ENCODE measurements at regions not wholly inside any gene's neighbourhood (a gene's known extent, or its start where the extent isn't known, plus 50 kb on each side); places are given as distances from the start of the nearest gene placed in this dataset.
"Not testable (repeated sequence)": the region's sequence is repeated elsewhere in the genome, so short reads cannot be mapped to it uniquely, and the experiment has no call there.

DNA sequence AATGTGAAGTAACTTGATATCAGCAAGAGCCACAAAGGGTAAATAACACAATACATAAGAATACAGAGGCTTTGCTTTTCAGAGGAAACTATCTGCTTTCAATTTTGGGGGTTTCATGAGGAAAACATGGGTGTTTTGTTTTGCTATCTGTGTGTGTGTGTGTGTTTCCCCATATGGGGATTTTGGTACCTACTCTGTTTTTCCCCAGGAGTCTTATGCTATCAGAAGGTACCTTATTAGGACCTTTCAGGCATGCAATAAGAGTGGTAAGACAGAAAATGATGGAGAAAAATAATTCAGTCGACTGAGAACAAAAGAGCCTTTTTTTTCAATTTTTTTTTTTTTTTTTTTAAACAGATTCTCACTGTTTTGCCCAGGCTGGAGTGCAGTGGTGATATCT is 87.5 kb downstream of the HSFY2 start:
- H2BK15ac ChIP-seq (ENCODE audit: low read length); H3K4me2 ChIP-seq (ENCODE audit: insufficient read depth, low read length, poor library complexity, severe bottlenecking); H2BK12ac ChIP-seq (ENCODE audit: low read length); H3K4me1 ChIP-seq (ENCODE audit: control insufficient read depth in 2 of 2, insufficient read depth in 1 of 2, low read depth in 1 of 2, low read length in 2 of 2); H3K23ac ChIP-seq (ENCODE audit: low read depth, low read length, poor library complexity); H2BK5ac ChIP-seq (ENCODE audit: low read length); H3K4me3 ChIP-seq (ENCODE audit: low read length in 2 of 2); DNase-seq (ENCODE audit: low spot score); H3K18ac ChIP-seq (ENCODE audit: low read length); H3K9ac ChIP-seq (ENCODE audit: low read depth, low read length, poor library complexity); H2AFZ ChIP-seq (ENCODE audit: low read length); H2AK5ac ChIP-seq (ENCODE audit: low read depth, low read length); H4K8ac ChIP-seq (ENCODE audit: low read depth, low read length); H3K4ac ChIP-seq (ENCODE audit: low read length); H2BK120ac ChIP-seq (ENCODE audit: low read depth, low read length); H3K14ac ChIP-seq (ENCODE audit: low read length); H4K91ac ChIP-seq (ENCODE audit: low read depth, low read length, poor library complexity); H3K9me3 ChIP-seq (replicated peaks in 1 of 2; ENCODE audit: control insufficient read depth in 2 of 2, insufficient read depth in 1 of 2, low read depth in 1 of 2, low read length in 2 of 2); H3K27me3 ChIP-seq (ENCODE audit: control insufficient read depth in 3 of 3, insufficient read depth in 3 of 3, low read depth in 1 of 3, low read length in 3 of 3); H3K79me1 ChIP-seq (ENCODE audit: low read depth, low read length); H3K27ac ChIP-seq (replicated peaks; ENCODE audit: low read length); H3K36me3 ChIP-seq (replicated peaks in 1 of 2; ENCODE audit: control insufficient read depth in 2 of 2, insufficient read depth in 2 of 2, low read length in 2 of 2): not testable (repeated sequence)
- WGBS, 2 donors (ENCODE audit: extremely low coverage in 2 of 2, insufficient read length in 2 of 2, insufficient replicate concordance in 1 of 2), result no CpG with 5 or more reads among the region's 1 CpG

DNA sequence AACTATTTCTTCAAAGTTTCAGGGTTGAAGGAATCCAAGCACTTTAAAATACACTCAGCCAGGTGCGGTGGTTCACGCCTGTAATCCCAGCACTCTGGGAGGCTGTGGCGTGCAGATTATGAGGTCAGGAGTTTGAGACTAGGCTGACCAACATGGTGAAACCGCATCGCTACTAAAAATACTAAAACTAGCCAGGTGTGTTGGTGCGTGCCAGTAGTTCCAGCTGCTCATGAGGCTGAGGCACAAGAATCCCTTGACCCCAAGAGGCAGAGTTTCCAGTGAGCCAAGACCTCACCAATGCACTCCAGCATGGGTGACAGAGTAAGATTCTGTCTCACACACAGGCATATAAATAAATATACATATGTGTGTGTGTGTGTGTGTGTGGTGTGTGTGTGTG is 85.2 kb downstream of the HSFY2 start:
- H3K4me3 ChIP-seq (ENCODE audit: low read length in 2 of 2); H3K9me3 ChIP-seq (replicated peaks in 1 of 2; ENCODE audit: control insufficient read depth in 2 of 2, insufficient read depth in 1 of 2, low read depth in 1 of 2, low read length in 2 of 2); H2BK12ac ChIP-seq (ENCODE audit: low read length); H4K8ac ChIP-seq (ENCODE audit: low read depth, low read length); DNase-seq (ENCODE audit: low spot score); H3K23ac ChIP-seq (ENCODE audit: low read depth, low read length, poor library complexity); H2BK5ac ChIP-seq (ENCODE audit: low read length); H3K14ac ChIP-seq (ENCODE audit: low read length); H2BK15ac ChIP-seq (ENCODE audit: low read length); H3K36me3 ChIP-seq (replicated peaks in 1 of 2; ENCODE audit: control insufficient read depth in 2 of 2, insufficient read depth in 2 of 2, low read length in 2 of 2); H3K4ac ChIP-seq (ENCODE audit: low read length); H2AFZ ChIP-seq (ENCODE audit: low read length); H3K4me2 ChIP-seq (ENCODE audit: insufficient read depth, low read length, poor library complexity, severe bottlenecking); H3K79me1 ChIP-seq (ENCODE audit: low read depth, low read length); H4K91ac ChIP-seq (ENCODE audit: low read depth, low read length, poor library complexity); H3K27ac ChIP-seq (replicated peaks; ENCODE audit: low read length); H2BK120ac ChIP-seq (ENCODE audit: low read depth, low read length); H3K27me3 ChIP-seq (ENCODE audit: control insufficient read depth in 3 of 3, insufficient read depth in 3 of 3, low read depth in 1 of 3, low read length in 3 of 3); H3K18ac ChIP-seq (ENCODE audit: low read length); H3K4me1 ChIP-seq (ENCODE audit: control insufficient read depth in 2 of 2, insufficient read depth in 1 of 2, low read depth in 1 of 2, low read length in 2 of 2); H2AK5ac ChIP-seq (ENCODE audit: low read depth, low read length); H3K9ac ChIP-seq (ENCODE audit: low read depth, low read length, poor library complexity): not testable (repeated sequence)
- no CpG with 5 or more reads among the region's 6 CpGs for WGBS, 2 donors (ENCODE audit: extremely low coverage in 2 of 2, insufficient read length in 2 of 2, insufficient replicate concordance in 1 of 2)

DNA sequence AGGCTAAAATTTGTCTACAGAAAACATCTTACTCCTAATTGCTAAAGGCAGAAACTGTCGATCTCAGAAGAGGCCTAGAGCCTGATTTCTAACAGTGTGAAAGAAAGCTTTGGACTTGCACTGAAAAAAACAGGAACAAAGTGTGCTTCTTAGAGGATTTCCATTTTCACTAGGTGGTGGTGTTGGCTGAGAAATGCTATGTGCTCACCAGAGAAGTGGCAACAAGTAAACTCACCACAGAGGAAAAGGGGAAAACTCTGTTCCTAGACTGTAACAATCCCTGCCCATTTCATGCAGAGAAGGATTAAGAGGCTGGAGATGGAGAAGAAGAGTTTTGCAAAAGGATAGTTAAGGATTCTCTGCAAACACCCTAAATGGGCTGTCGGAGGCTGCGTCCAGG is 84.1 kb downstream of the HSFY2 start:
- not testable (repeated sequence) for H3K14ac ChIP-seq (ENCODE audit: low read length); H3K79me1 ChIP-seq (ENCODE audit: low read depth, low read length); H3K23ac ChIP-seq (ENCODE audit: low read depth, low read length, poor library complexity); H3K4ac ChIP-seq (ENCODE audit: low read length); H3K9ac ChIP-seq (ENCODE audit: low read depth, low read length, poor library complexity); H3K27me3 ChIP-seq (ENCODE audit: control insufficient read depth in 3 of 3, insufficient read depth in 3 of 3, low read depth in 1 of 3, low read length in 3 of 3); DNase-seq (ENCODE audit: low spot score); H2BK15ac ChIP-seq (ENCODE audit: low read length); H2AK5ac ChIP-seq (ENCODE audit: low read depth, low read length); H4K91ac ChIP-seq (ENCODE audit: low read depth, low read length, poor library complexity); H3K4me3 ChIP-seq (ENCODE audit: low read length in 2 of 2); H4K8ac ChIP-seq (ENCODE audit: low read depth, low read length); H3K4me1 ChIP-seq (ENCODE audit: control insufficient read depth in 2 of 2, insufficient read depth in 1 of 2, low read depth in 1 of 2, low read length in 2 of 2); H3K18ac ChIP-seq (ENCODE audit: low read length); H2BK12ac ChIP-seq (ENCODE audit: low read length); H3K27ac ChIP-seq (replicated peaks; ENCODE audit: low read length); H3K36me3 ChIP-seq (replicated peaks in 1 of 2; ENCODE audit: control insufficient read depth in 2 of 2, insufficient read depth in 2 of 2, low read length in 2 of 2); H2AFZ ChIP-seq (ENCODE audit: low read length); H2BK5ac ChIP-seq (ENCODE audit: low read length); H3K9me3 ChIP-seq (replicated peaks in 1 of 2; ENCODE audit: control insufficient read depth in 2 of 2, insufficient read depth in 1 of 2, low read depth in 1 of 2, low read length in 2 of 2); H2BK120ac ChIP-seq (ENCODE audit: low read depth, low read length); H3K4me2 ChIP-seq (ENCODE audit: insufficient read depth, low read length, poor library complexity, severe bottlenecking)
- no CpG with 5 or more reads among the region's 3 CpGs for WGBS, 2 donors (ENCODE audit: extremely low coverage in 2 of 2, insufficient read length in 2 of 2, insufficient replicate concordance in 1 of 2)

DNA sequence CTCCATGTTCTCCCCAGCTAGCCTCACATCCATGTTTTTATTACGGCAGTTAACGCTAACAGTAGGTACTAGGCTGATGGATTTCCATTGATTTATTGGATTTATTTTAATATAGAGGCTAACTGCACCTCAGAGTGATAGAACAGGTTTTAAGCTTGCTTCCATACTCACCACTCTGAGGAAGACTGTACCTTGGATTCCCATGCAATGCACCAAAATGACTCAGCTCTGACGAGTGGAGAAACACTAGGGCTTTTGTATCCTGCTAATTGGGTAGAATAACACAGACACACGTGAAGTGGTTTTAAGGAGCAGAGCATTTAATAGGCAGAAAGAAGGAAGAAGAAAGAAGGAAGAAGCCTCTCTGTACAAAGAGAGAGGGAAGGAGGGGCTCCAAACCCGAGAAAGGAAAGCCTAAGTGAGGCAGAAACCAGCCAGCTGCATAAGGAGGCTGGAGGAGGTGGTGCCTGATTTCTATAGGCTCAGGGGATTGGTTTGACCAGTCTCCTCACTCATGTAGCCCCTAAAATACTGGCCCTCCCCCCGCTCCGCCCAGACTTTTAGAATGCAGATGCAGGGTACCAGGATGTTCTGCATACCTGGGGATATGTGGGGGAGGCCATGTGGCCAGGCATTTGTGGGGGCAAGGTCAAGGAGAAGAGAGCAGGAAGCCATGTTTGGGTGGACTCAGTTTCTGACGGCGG is 83.5 kb downstream of the HSFY2 start:
- H3K79me1 ChIP-seq (ENCODE audit: low read depth, low read length); H3K4me3 ChIP-seq (ENCODE audit: low read length in 2 of 2); H2BK5ac ChIP-seq (ENCODE audit: low read length); H3K18ac ChIP-seq (ENCODE audit: low read length); H3K14ac ChIP-seq (ENCODE audit: low read length); H3K4ac ChIP-seq (ENCODE audit: low read length); H4K91ac ChIP-seq (ENCODE audit: low read depth, low read length, poor library complexity); H2BK120ac ChIP-seq (ENCODE audit: low read depth, low read length); H3K27ac ChIP-seq (replicated peaks; ENCODE audit: low read length); H3K9me3 ChIP-seq (replicated peaks in 1 of 2; ENCODE audit: control insufficient read depth in 2 of 2, insufficient read depth in 1 of 2, low read depth in 1 of 2, low read length in 2 of 2); H2AK5ac ChIP-seq (ENCODE audit: low read depth, low read length); H4K8ac ChIP-seq (ENCODE audit: low read depth, low read length); H2AFZ ChIP-seq (ENCODE audit: low read length); H2BK12ac ChIP-seq (ENCODE audit: low read length); H3K4me2 ChIP-seq (ENCODE audit: insufficient read depth, low read length, poor library complexity, severe bottlenecking); DNase-seq (ENCODE audit: low spot score); H3K27me3 ChIP-seq (ENCODE audit: control insufficient read depth in 3 of 3, insufficient read depth in 3 of 3, low read depth in 1 of 3, low read length in 3 of 3); H3K9ac ChIP-seq (ENCODE audit: low read depth, low read length, poor library complexity); H3K36me3 ChIP-seq (replicated peaks in 1 of 2; ENCODE audit: control insufficient read depth in 2 of 2, insufficient read depth in 2 of 2, low read length in 2 of 2); H2BK15ac ChIP-seq (ENCODE audit: low read length); H3K23ac ChIP-seq (ENCODE audit: low read depth, low read length, poor library complexity); H3K4me1 ChIP-seq (ENCODE audit: control insufficient read depth in 2 of 2, insufficient read depth in 1 of 2, low read depth in 1 of 2, low read length in 2 of 2): not testable (repeated sequence)
- no CpG with 5 or more reads among the region's 9 CpGs for WGBS, 2 donors (ENCODE audit: extremely low coverage in 2 of 2, insufficient read length in 2 of 2, insufficient replicate concordance in 1 of 2)
